Superior temporal gyrus (tissue), 1 donor: ENCODE measurements at regions not wholly inside any gene's neighbourhood (a gene's known extent, or its start where the extent isn't known, plus 50 kb on each side); places are given as distances from the start of the nearest gene placed in this dataset.

ENCODE experiments used
- DNase-seq: peaks from one replicate; pipeline ENCODE4 v3.0.0-alpha.2; 2016; ENCODE audit errors: extremely low spot score

- no peak for DNase-seq
Measured at GRCh38 chr16:85255777-85256176, 143.5 kb upstream of the CIBAR2 start.

DNA sequence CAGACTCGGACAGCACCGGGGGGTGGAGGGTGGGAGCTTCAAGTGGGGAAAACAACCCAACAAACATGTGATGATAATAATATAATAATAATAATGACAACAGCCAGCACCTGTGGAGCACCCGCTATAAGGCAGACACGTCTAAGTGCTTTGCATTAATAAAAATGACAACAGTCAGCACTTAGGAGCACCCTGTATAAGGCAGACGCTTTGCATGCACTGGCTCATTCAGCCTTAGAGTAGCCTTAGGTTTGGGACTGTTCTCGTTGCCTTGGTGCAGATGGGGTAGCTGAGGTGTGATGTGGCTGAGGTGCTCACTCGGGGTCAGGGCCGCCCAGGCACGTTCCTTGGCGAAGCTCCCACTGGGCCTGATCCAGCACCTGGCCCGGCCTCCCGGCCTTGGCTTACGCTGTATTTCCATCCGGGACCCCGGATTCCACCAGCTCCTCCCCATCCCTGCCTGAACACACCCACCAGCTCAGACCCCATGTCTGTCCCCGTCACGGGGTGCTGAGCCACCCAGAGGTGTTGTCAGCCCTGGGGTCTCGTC lies 144.0 kb upstream of the CIBAR2 start:
- no peak for DNase-seq

DNA sequence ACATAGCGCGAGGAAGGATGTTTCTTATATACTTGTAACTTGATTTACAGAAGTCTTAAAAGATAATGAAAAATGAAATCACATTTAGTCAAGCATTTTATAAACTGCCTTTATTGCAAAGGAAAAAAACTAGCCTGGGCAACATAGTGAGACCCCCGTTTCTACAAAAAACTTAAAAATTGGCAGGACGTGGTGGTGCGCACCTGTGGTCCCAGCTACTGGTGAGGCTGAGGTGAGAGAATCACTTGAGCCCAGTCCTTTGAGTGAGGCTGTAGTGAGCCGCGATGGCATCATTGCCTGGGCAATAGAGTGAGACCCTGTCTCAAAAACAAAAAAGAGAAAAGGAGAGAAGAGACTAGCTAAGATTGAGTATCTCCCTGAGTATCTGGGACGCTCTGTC lies 145.2 kb upstream of the CIBAR2 start:
- DNase-seq = no peak

- DNase-seq = no peak
Measured at GRCh38 chr16:85258166-85258565, 145.9 kb upstream of the CIBAR2 start.

- no peak for DNase-seq
Measured at GRCh38 chr16:85258629-85259028, 146.4 kb upstream of the CIBAR2 start.

GRCh38 chr16:85259115-85259831 lies 147.0 kb upstream of the CIBAR2 start:
- DNase-seq = no peak

GRCh38 chr16:85259832-85260167 lies 147.5 kb upstream of the CIBAR2 start:
- no peak for DNase-seq

DNA sequence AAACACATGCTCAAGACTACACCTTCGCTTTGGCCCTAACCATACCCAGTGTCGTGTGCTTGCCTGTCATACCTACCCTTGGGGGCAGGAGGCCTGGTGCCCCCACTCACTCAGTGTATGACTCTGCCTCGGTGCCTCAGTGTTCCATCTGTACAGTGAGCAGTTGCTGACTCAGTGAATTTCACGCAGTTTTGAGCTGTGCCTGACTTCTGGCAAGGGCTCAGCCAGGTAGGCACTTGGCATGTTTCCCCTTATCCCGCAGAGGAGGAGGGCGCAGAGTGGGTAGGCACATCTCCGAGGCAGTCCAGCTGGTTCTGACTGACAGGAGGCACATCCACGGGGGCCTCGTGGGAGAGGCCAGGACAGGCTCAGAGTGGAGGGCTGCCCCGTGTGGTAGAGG lies 148.9 kb upstream of the CIBAR2 start:
- DNase-seq = no peak

DNA sequence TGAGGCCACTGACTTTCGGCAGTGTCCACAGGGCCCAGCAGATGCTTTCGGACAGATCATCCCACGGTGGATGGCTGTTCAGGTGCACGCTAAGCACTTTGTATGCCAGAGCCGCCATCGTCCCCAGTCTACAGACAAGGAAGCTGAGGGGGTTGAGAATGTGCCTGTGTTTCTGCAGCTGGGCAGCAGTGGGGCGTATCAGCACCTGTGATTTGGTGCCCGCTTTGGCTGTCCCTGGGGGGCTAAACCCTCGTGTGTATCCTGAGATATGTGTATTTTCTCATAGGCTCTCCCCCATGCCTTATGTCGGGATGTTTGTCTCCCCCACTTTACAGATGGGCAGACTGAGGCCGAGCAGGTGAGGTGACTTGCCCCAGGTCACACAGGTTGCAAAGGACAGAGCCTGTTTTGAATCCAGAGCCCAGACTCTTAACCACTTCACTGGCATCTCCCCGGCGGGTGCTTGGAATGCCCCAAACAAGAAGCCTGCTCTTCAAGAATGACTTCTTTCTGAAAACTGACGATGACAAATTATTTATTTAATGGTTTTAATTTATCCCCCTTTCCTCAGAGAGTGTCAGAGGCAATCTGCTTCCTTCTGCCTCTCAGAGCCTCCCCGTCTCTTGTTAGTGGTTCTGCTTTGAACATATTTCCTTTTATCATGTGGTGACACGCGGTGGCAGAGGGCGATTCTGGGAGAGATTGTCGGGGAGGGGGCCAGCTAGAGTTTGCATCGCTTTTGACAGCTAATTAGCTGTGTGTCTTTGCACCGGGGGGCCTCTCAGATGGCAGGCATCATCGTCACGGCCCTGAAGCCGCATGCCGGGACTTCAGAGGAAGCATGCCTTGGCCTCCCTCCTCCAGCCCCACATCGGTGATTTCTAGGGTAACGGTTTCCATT lies 149.6 kb upstream of the CIBAR2 start:
- no peak for DNase-seq

DNA sequence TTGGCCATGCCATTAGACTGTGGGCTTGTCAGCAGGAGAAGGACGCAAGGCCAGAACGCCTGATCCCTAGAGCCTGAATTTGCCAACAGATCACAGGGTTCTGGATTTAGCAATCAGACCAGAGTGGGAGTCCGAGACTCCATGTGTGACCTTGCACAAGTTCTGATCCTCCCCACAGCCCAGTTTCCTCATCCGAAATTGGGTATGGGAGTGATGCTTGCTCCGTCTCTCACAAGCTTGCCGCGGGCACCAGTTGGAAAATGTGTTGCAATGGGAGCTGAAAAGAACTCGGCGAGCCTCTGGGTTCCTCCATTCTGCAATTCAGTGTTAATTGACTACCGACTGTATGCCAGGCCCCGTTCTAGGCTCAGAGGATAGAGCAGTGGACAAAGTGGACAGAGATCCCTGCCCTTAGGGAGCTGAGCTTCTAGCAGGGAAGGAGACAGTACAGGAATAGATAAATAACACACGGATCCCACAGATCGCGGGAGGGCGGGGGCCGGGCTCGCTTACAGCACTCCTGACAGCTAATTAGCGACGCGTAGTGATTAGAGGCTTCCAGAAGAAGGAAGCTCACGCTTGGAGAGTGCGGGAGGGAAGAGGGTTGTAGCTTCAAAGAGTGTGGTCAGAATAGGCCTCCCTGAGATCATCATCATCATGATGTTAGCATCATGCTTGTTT lies 150.4 kb upstream of the CIBAR2 start:
- DNase-seq = no peak

GRCh38 chr16:85263239-85263585 lies 150.9 kb upstream of the CIBAR2 start:
- DNase-seq = no peak

DNA sequence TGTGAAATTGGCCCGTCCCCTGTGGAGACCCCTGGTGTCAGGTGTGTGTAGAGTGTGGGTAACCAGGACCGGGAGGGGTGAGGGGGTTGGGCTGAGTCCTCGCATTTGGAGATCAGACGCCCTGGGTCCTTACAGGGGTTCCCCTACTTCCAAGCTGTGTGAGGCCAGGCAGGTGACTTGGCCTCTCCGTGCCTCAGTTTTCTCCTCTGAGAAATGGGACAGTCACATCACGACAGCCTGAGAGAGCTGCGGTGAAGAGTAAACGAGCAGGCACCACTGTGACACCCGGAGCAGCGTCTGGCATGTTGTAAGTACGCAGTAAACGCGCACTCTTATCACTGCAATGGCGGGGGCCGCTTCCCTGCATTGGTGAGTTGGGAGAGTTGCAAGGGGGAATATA lies 152.5 kb upstream of the CIBAR2 start:
- DNase-seq = no peak

DNA sequence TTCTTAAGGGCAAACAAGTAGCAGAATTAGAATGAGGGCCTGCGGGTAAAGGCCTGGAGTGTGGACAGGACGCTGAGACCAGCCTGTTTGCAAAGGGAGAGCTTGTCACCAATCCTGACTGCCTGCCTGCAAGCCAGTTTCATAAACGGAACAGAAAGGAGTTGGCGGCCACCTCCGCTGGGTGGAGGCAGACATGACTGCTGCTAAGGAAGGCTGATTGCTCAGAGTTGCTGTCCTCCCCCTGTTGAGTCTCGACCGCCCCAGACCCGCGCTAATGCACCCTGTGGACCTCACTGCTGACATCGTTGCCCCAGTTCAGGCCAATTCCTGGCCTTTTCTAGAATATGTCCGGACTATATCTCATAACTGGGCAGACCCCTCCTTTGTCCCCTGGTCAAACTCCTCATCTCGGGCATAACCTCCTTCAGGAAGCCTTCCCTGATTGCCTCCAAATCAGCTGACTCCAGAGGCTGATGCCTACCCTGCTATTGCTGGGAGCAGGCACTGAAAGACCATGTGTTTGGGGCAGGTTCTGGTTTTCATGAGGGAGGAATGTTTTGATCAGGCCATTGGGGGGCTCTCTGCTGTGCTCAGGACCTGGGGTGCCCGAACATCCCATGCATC lies 153.0 kb upstream of the CIBAR2 start:
- no peak for DNase-seq

DNA sequence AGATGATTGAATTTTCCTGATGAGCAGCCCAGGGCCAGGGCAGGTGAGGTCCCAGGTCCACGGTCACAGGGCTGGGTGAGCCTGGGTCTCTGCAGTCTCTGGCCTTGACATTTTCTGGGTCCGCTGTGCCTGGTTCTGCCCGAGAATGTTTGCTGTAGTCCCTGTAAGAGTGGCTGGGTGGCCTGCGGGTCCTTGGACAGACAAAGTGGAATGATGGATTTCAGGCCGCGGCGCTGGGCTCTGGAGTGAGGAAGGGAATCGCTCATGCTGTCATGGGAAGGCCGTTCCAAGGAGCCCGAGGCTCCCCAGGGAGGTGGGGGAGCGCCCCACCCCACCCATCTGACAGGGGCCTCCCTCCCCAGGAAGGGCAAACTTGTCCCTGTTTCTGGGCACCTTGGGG lies 153.5 kb upstream of the CIBAR2 start:
- DNase-seq = no peak

- no peak for DNase-seq
Measured at GRCh38 chr16:85266857-85267256, 154.6 kb upstream of the CIBAR2 start.

GRCh38 chr16:85267414-85267945 lies 155.2 kb upstream of the CIBAR2 start:
- DNase-seq = no peak

- no peak for DNase-seq
Measured at GRCh38 chr16:85269165-85269564, 156.9 kb upstream of the CIBAR2 start.

GRCh38 chr16:85270374-85270773 lies 158.1 kb upstream of the CIBAR2 start:
- DNase-seq = no peak

DNA sequence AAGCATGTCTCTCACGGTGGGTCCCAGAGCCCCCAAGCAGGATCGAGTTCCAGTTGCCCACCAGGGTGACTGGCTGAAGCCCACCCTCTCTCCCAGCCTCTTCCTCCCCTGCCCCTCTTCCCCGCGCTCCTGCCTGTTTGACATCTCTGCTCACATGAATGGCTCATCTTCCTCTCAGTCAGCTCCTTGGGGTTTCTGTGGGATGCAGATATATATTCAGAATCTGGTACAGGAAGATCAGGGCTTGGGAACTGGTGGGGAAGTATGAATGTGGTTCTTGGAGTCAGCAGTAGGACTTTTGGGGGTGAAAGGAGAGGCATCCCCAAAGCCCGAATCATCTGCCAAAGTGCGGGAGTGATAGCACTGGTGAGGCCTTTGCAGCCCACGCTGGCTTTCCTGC lies 158.9 kb upstream of the CIBAR2 start:
- no peak for DNase-seq

DNA sequence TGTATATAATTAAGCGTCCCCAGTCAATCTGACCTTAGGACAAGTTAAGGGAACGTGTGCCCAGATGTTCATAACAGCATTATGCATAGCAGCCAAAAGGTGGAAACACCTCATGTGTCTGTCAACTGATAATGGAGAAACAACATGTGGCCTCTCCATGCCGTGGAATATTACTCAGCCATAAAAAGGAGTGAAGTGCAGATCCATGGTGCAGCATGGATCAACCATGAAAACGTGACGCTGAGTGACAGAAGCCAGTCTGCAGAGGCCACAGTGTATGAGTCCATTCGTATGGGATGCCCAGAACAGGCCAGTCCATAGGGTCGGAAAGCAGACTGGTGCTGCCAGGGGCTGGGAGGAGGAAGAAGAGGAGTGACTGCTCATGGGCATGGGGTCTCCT lies 161.0 kb upstream of the CIBAR2 start:
- no peak for DNase-seq

DNA sequence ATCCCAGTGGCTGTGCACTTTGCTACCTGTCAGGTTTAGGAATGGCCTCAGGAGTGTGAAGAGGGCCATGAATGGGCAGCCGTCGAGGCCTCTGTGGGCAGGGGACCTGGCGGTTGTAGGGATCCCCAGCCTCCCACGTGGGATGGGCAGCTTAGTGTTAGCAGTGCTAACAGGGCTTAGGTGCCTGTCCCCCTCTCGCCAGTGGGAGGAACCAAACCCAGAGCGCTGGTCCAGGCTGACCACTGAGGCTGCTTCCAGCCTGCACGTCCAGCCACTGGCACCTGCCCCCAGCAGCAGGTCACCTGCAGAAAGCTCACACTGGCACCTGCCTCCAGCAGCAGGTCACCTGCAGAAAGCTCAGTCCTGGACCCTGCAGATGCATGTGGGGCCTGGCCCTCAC lies 162.2 kb upstream of the CIBAR2 start:
- no peak for DNase-seq

DNA sequence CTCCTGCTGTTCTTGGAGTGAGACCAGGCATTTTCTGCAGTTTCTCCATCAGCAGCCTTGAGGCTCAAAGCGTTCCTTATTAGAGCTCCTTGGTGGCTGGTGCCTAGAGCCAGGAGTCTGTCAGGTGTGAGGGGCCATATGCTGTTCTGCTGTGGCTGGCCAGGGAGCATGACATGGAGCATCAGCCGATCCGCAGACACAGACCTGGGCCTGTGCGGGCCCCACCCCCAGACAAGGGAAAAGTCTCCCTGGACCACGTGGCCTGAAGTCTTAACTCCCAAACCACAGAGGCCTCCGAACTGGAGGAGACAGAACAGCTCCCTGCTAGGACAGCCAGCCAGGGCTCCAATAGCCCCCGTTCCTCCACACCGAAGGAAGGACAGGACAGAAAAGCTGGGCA lies 162.7 kb upstream of the CIBAR2 start:
- DNase-seq = no peak
